Right lobe of liver (tissue), 4 donors: ENCODE measurements at regions not wholly inside any gene's neighbourhood (a gene's known extent, or its start where the extent isn't known, plus 50 kb on each side); places are given as distances from the start of the nearest gene placed in this dataset.

ENCODE experiments used
- CTCF ChIP-seq, 4 donors: fragments of 200-600 bp in 3 of 4; fragments of 450-650 bp in 1 of 4; IDR thresholded peaks; one replicate each; pipeline versions ENCODE4 v1.5.1 to v1.8.0; 2016 to 2022; ENCODE audit warnings: antibody characterized with exemption in 4 of 4, mild to moderate bottlenecking in 2 of 4
- POLR2A ChIP-seq: fragments of 450-650 bp; IDR thresholded peaks from one replicate; pipeline ENCODE4 v1.6.1; 2017; ENCODE audit warnings: antibody characterized with exemption, mild to moderate bottlenecking
- donor health status: DM: no; HTN: no; CAD: no.
- donor health status: DM: no; HTN: no; CAD: no.
- donor health status: DM: no; HTN: yes; CAD: no.

GRCh38 chr2:239774142-239774462, 251.0 kb downstream of the NDUFA10 start:
- TF ChIP-seq CTCF (IDR thresholded peaks at IDR 0.05) (no peak), POLR2A (no peak)
